ENCODE measurements at regions not wholly inside any gene's neighbourhood (a gene's known extent, or its start where the extent isn't known, plus 50 kb on each side); places are given as distances from the start of the nearest gene placed in this dataset.
A peak's percentile ranks its signal among the peaks of the same experiment; 100 is the strongest.

- TF ChIP-seq SOX6 (IDR thresholded peaks at IDR 0.05) (no peak), SOX6 (CRISPR knock-in tag; IDR thresholded peaks at IDR 0.05) (peak; percentile 93), ZEB1 (IDR thresholded peaks at IDR 0.05; ENCODE audit: insufficient replicate concordance, low read depth) (no peak), ZXDC (CRISPR knock-in tag; IDR thresholded peaks at IDR 0.05) (no peak), ZFP37 (CRISPR knock-in tag; IDR thresholded peaks at IDR 0.05; ENCODE audit: borderline replicate concordance) (no peak), FOXP4 (CRISPR knock-in tag; IDR thresholded peaks at IDR 0.05) (peak; percentile 73), MAFK (conservative IDR thresholded peaks at IDR 0.05 in 1 of 2, IDR thresholded peaks at IDR 0.05 in 1 of 2; ENCODE audit: low read length in 2 of 2) (peak; percentile 64; a peak in 2 of 4 replicates), FOXC1 (CRISPR knock-in tag; IDR thresholded peaks at IDR 0.05; ENCODE audit: borderline replicate concordance) (no peak), MED13 (CRISPR knock-in tag; IDR thresholded peaks at IDR 0.05) (peak; percentile 57; the same call in 1 of the 2 replicates), MEIS1 (CRISPR knock-in tag; IDR thresholded peaks at IDR 0.05; ENCODE audit: borderline replicate concordance) (0 out of 2 replicates have a peak, but pooled peaks have one; percentile 34), HNF4G (IDR thresholded peaks at IDR 0.05; ENCODE audit: borderline replicate concordance, low read depth, low read length) (peak; percentile 85), HNF4G (CRISPR knock-in tag; IDR thresholded peaks at IDR 0.05; ENCODE audit: borderline replicate concordance, low read depth) (no peak; the same call in 1 of the 2 replicates), ZNF609 (CRISPR knock-in tag; IDR thresholded peaks at IDR 0.05; ENCODE audit: borderline replicate concordance) (0 out of 2 replicates have a peak, but pooled peaks have one; percentile 38), HNF1A (IDR thresholded peaks at IDR 0.05; ENCODE audit: low read depth) (peak; percentile 50), HNF1A (CRISPR knock-in tag; IDR thresholded peaks at IDR 0.05; ENCODE audit: borderline replicate concordance) (peak; percentile 48; the same call in 1 of the 2 replicates), FOXA1 (IDR thresholded peaks at IDR 0.05) (no peak), FOXA1 (CRISPR knock-in tag; IDR thresholded peaks at IDR 0.05) (peak; percentile 70)
Measured at GRCh38 chr3:168870892-168871291, 775.2 kb upstream of the GOLIM4 start (continued).
